Activated naive CD4-positive, alpha-beta T cell treated with anti-CD3 and anti-CD28 coated beads for 36 hours (primary cell): ENCODE measurements at regions not wholly inside any gene's neighbourhood (a gene's known extent, or its start where the extent isn't known, plus 50 kb on each side); places are given as distances from the start of the nearest gene placed in this dataset.
"Not testable (repeated sequence)": the region's sequence is repeated elsewhere in the genome, so short reads cannot be mapped to it uniquely, and the experiment has no call there.

Experiments used
- CTCF ChIA-PET: fragments of 350-600 bp; sonication (Branson Sonifier 250); formaldehyde crosslinking; loops from one replicate; lab custom pipeline; 2021; ENCODE audit warnings: antibody characterized with exemption; lab: Charles Lee
- DNase-seq: peaks from one replicate; pipeline ENCODE4 v3.0.0-alpha.2; 2020
- H3K27ac Mint-ChIP-seq: one replicate; pipeline ENCODE4 v1.8.0; 2021; ENCODE audit warnings: mild to moderate bottlenecking, mixed read lengths
- H3K27me3 Mint-ChIP-seq: one replicate; pipeline ENCODE4 v1.8.0; 2021; ENCODE audit warnings: low read depth, mixed read lengths
- H3K36me3 Mint-ChIP-seq: one replicate; pipeline ENCODE4 v1.8.0; 2021; ENCODE audit warnings: low read depth, mixed read lengths
- H3K4me1 Mint-ChIP-seq: one replicate; pipeline ENCODE4 v1.8.0; 2021; ENCODE audit warnings: low read depth, mixed read lengths
- H3K4me3 Mint-ChIP-seq: one replicate; pipeline ENCODE4 v1.8.0; 2021; ENCODE audit warnings: mild to moderate bottlenecking, moderate library complexity, mixed read lengths
- H3K9me3 Mint-ChIP-seq: one replicate; pipeline ENCODE4 v1.8.0; 2021; ENCODE audit warnings: mixed read lengths
- intact Hi-C: fragments of 100-400 bp; cut with micrococcal nuclease; formaldehyde crosslinking; loops from one replicate; pipeline ENCODE4 v1.15.1; 2023

- H3K36me3 Mint-ChIP-seq, H3K27ac Mint-ChIP-seq, CTCF ChIA-PET, intact Hi-C loops, DNase-seq, H3K4me1 Mint-ChIP-seq, H3K4me3 Mint-ChIP-seq: not testable (repeated sequence)
- peaks cover 34% of the 10 kb centered on the region for H3K27me3 Mint-ChIP-seq
- H3K9me3 Mint-ChIP-seq: peaks cover 22% of the 10 kb centered on the region
These were observed 50.6 kb upstream of the GRHL3 start for GRCh38 chr1:24268555-24268954.

- H3K4me1 Mint-ChIP-seq: no peaks in the 10 kb centered on the region
- H3K36me3 Mint-ChIP-seq: peaks cover 2% of the 10 kb centered on the region
- H3K27me3 Mint-ChIP-seq: peaks cover 22% of the 10 kb centered on the region
- no peak overlapping the region for H3K4me3 Mint-ChIP-seq
- H3K9me3 Mint-ChIP-seq: peaks cover 13% of the 10 kb centered on the region
- intact Hi-C loops: no loop called here
- H3K27ac Mint-ChIP-seq: no peak overlapping the region
- DNase-seq: no peak
- CTCF ChIA-PET: no interaction called here
These were observed 52.2 kb upstream of the GRHL3 start for GRCh38 chr1:24266998-24267397.

- DNase-seq: no peak
- Mint-ChIP-seq H3K4me3 (no peak overlapping the region), H3K4me1 (no peaks in the 10 kb centered on the region), H3K36me3 (peaks cover 2% of the 10 kb centered on the region), H3K9me3 (peaks cover 13% of the 10 kb centered on the region), H3K27ac (no peak overlapping the region), H3K27me3 (peaks cover 17% of the 10 kb centered on the region)
- CTCF ChIA-PET: no interaction called here
- intact Hi-C loops: no loop called here
These were observed 52.7 kb upstream of the GRHL3 start for GRCh38 chr1:24266398-24266941.

DNA sequence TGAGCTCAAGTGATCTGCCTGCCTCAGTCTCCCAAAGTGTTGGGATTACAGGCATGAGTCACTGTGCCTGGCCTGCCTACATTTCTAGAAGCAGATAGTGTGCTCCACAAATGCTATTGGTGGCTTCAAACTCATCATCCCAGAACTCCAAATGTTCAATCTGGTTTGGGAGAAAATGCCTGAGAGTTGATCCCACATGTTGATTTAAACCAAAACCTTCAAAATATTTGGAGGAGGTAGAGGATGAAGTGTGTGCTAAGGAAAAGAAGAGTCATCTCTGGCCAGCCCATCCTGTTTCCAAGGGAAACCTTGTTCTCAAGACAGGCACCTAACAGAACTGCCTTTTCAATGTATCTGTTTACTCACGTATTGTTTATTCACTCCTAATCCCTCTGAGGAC is 55.4 kb upstream of the GRHL3 start:
- CTCF ChIA-PET: interaction anchor here (0.6 to 1.7 kb wide), 2 partner anchors 14 to 65 kb away, joined by 4 to 7 read pairs; no protein-coding TSS in a partner anchor
- no peak for DNase-seq
- Mint-ChIP-seq H3K27ac (no peak overlapping the region), H3K9me3 (peaks cover 5% of the 10 kb centered on the region), H3K36me3 (no peaks in the 10 kb centered on the region), H3K4me3 (no peak overlapping the region), H3K27me3 (no peaks in the 10 kb centered on the region), H3K4me1 (no peaks in the 10 kb centered on the region)
- intact Hi-C loops: no loop called here

DNA sequence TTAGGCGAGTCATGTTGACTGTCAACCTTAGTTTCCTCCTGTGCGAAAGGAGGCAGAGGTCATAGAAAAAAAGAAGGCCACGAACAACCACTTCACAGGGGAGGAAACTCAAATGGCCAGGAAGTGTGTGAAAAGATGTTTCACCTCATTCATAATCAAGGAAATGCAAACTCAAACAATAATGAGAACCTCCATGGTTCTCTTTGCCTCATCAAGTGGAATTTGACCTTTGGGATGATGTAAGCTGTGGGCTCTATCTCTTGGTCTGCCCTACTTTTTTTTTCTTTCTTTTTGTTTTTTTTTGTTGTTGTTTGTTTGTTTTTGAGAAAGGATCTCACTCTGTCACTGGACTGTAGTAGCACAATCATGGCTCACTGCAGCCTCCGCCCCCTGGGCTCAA is 55.9 kb upstream of the GRHL3 start:
- CTCF ChIA-PET: interaction anchor here (0.6 to 1.7 kb wide), 2 partner anchors 15 to 62 kb away, joined by 4 to 7 read pairs; no protein-coding TSS in a partner anchor
- Mint-ChIP-seq H3K9me3 (peaks cover 5% of the 10 kb centered on the region), H3K4me1 (no peaks in the 10 kb centered on the region), H3K27ac (no peak overlapping the region), H3K36me3 (no peaks in the 10 kb centered on the region), H3K27me3 (no peaks in the 10 kb centered on the region), H3K4me3 (no peak overlapping the region)
- intact Hi-C loops: no loop called here
- no peak for DNase-seq

DNA sequence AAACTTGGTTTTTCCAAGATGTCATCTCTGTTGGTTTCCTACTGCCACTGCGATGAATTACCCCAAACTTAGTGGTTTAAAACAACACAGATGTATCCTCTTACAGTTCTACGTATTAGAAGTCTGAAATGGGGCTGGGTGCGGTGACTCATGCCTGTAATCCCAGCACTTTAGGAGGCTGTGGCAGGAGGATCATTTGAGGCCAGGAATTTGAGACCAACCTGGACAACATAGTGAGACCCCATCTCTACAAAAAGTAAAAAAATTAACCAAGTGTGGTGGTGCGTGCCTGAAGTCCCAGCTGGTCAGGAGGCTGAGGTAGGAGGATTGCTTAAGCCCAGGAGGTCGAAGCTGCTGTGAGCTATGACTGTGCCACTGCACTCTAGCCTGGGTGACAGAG is 57.2 kb upstream of the GRHL3 start:
- Mint-ChIP-seq H3K4me1 (no peaks in the 10 kb centered on the region), H3K4me3 (no peak overlapping the region), H3K27me3 (no peaks in the 10 kb centered on the region), H3K9me3 (peaks cover 5% of the 10 kb centered on the region), H3K36me3 (no peaks in the 10 kb centered on the region), H3K27ac (no peak overlapping the region)
- DNase-seq: no peak
- intact Hi-C loops: no loop called here
- CTCF ChIA-PET: no interaction called here

- Mint-ChIP-seq H3K27me3 (no peaks in the 10 kb centered on the region), H3K27ac (no peak overlapping the region), H3K4me3 (no peak overlapping the region), H3K4me1 (no peaks in the 10 kb centered on the region), H3K9me3 (peaks cover 5% of the 10 kb centered on the region), H3K36me3 (no peaks in the 10 kb centered on the region)
- CTCF ChIA-PET: no interaction called here
- DNase-seq: no peak
- intact Hi-C loops: no loop called here
These were observed 60.3 kb upstream of the GRHL3 start for GRCh38 chr1:24258735-24259424.

DNA sequence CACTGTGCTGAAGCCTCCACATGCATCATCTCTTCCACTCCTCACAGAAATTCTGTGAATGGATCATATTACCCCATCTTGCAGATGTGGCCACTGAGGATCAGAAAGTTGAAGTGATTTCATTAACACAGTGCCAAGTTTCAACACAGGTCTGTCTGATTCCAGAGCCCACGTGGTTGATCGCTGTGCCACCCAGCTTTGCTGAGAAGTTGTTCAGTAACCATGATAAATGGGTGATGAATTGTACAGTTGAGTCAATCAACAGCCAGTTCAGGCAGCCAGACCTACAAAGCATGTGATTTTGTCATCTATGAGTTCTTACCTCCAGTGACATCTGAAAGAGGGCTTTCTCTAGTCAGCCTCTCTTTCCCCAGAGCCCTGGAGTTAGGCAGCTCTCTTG is 61.8 kb upstream of the GRHL3 start:
- Mint-ChIP-seq H3K4me3 (no peak overlapping the region), H3K27ac (no peak overlapping the region), H3K27me3 (no peaks in the 10 kb centered on the region), H3K9me3 (peaks cover under 1% of the 10 kb centered on the region), H3K36me3 (no peaks in the 10 kb centered on the region), H3K4me1 (no peaks in the 10 kb centered on the region)
- no peak for DNase-seq
- intact Hi-C loops: no loop called here
- CTCF ChIA-PET: no interaction called here

- no peaks in the 10 kb centered on the region for H3K4me1 Mint-ChIP-seq
- no peaks in the 10 kb centered on the region for H3K36me3 Mint-ChIP-seq
- H3K4me3 Mint-ChIP-seq: no peak overlapping the region
- no peak for DNase-seq
- H3K27me3 Mint-ChIP-seq: no peaks in the 10 kb centered on the region
- intact Hi-C loops: no loop called here
- H3K27ac Mint-ChIP-seq: no peak overlapping the region
- H3K9me3 Mint-ChIP-seq: no peaks in the 10 kb centered on the region
- CTCF ChIA-PET: interaction anchor here (1.4 kb wide), 1 partner anchor 135 kb away, joined by 3 read pairs; no protein-coding TSS in a partner anchor
These were observed 62.5 kb upstream of the GRHL3 start for GRCh38 chr1:24256687-24257086.

GRCh38 chr1:24255226-24255625 is 63.9 kb upstream of the GRHL3 start:
- no peaks in the 10 kb centered on the region for H3K27me3 Mint-ChIP-seq
- CTCF ChIA-PET: interaction anchor here (1.0 to 1.4 kb wide), 2 partner anchors 55 to 136 kb away, joined by 3 read pairs; no protein-coding TSS in a partner anchor
- H3K27ac Mint-ChIP-seq: no peak overlapping the region
- H3K9me3 Mint-ChIP-seq: no peaks in the 10 kb centered on the region
- H3K36me3 Mint-ChIP-seq: no peaks in the 10 kb centered on the region
- intact Hi-C loops: no loop called here
- H3K4me1 Mint-ChIP-seq: no peaks in the 10 kb centered on the region
- no peak overlapping the region for H3K4me3 Mint-ChIP-seq
- DNase-seq: no peak

DNA sequence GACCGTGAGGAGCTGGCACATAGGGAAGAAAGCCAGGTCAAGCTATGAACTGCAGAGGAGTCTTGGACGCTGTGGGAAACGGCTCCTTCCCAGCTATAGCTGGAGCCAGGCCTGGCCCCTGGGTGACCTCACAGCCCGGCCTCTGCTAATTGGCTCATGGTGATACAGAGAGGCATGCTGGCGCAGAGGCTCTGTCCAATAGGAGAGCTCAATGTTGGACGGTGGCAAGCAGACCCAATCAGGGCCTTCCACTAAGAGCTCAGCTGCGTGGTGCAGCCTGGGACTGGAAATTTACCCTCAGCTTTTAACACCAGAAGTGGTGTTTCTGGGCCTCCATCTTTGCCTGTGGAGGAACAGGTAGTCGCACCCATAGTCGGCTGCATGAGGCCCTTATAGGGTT is 64.4 kb upstream of the GRHL3 start:
- Mint-ChIP-seq H3K4me1 (no peaks in the 10 kb centered on the region), H3K9me3 (no peaks in the 10 kb centered on the region), H3K36me3 (no peaks in the 10 kb centered on the region), H3K27me3 (no peaks in the 10 kb centered on the region), H3K27ac (no peak overlapping the region), H3K4me3 (no peak overlapping the region)
- CTCF ChIA-PET: no interaction called here
- intact Hi-C loops: no loop called here
- DNase-seq: no peak

DNA sequence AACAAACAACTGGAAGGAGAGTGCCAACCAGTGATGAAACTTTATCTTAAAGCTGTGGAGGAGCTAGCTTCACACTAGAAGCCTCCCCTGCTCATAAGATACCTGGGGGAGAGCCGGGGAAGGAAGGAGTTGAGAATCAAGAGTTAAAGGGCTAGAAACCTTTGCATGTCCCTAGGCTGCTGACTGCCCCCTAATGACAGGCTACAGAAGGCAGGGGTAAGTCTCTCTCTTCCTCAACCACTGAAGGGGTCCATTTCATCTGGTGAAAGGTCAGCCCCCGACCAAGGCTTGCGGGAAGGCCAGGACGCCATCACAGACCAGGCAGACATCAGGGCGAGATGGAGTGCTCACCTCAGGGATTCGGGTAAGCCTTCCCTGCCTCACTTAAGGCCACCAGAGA is 65.6 kb upstream of the GRHL3 start:
- DNase-seq: no peak
- H3K27ac Mint-ChIP-seq: no peak overlapping the region
- CTCF ChIA-PET: no interaction called here

DNA sequence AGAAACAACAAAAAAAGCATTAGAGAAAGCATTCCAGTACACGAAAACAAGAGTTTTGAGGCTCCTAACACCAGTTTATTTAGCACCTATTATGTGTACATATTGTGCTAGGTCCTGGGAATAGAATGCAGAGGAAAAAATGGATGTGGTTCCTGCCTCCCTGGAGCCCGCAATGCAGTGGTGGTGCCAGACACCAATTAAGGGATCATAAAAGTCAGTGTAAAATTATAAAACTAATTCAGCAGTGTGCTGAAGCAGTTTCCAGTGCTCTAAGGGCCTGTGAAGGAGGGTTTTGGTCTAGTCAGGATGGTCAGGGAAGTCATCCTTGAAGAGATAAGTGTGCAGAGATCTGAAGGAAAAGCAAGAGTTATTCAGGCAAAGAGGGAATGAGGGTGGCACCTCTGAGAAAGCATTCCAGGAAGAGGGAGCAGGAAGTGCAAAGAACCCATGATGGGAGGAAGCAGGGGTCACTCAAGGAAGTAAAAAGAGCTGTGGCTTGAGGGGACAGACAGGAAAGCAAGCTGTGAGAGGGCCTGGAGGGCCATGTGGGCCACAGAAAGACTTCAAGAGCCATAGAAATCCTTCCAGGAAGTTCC is 65.2 kb upstream of the IFNLR1 start:
- CTCF ChIA-PET: interaction anchor here (0.9 kb wide), 1 partner anchor 53 kb away, joined by 5 read pairs; no protein-coding TSS in a partner anchor
- intact Hi-C loops: no loop called here
- no peaks in the 10 kb centered on the region for H3K36me3 Mint-ChIP-seq
- H3K4me1 Mint-ChIP-seq: no peaks in the 10 kb centered on the region
- no peak overlapping the region for H3K27ac Mint-ChIP-seq
- no peaks in the 10 kb centered on the region for H3K27me3 Mint-ChIP-seq
- no peak overlapping the region for H3K4me3 Mint-ChIP-seq
- no peaks in the 10 kb centered on the region for H3K9me3 Mint-ChIP-seq
- no peak for DNase-seq

More for the DNA sequence above, 65.6 kb upstream of the GRHL3 start:
- H3K27me3 Mint-ChIP-seq: no peaks in the 10 kb centered on the region
- no peaks in the 10 kb centered on the region for H3K9me3 Mint-ChIP-seq
- intact Hi-C loops: no loop called here
- H3K4me1 Mint-ChIP-seq: no peaks in the 10 kb centered on the region
- H3K36me3 Mint-ChIP-seq: no peaks in the 10 kb centered on the region
- no peak overlapping the region for H3K4me3 Mint-ChIP-seq
